ENCODE measurements at regions not wholly inside any gene's neighbourhood (a gene's known extent, or its start where the extent isn't known, plus 50 kb on each side); places are given as distances from the start of the nearest gene placed in this dataset.

DNA sequence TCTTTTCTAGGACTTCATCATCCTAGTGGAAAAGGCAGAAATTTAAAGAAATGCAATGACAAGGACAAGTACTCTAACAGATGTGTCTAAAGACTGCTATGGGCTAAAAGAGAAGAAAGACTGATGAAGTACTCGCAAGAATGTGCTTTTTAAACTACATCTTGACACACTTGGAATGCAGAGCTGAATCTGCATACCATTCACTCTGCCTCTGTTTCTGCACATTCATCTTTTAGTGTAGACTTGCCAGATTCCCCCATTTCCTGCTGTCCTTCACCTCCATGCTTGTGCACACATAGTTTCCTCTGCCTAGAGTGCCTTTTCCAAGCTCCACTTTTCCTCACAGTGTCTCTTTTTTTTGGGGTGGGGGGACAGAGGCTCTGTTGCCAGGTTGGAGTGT lies 239.0 kb upstream of the CCDC179 start:
- TF ChIP-seq, protein P1, sequence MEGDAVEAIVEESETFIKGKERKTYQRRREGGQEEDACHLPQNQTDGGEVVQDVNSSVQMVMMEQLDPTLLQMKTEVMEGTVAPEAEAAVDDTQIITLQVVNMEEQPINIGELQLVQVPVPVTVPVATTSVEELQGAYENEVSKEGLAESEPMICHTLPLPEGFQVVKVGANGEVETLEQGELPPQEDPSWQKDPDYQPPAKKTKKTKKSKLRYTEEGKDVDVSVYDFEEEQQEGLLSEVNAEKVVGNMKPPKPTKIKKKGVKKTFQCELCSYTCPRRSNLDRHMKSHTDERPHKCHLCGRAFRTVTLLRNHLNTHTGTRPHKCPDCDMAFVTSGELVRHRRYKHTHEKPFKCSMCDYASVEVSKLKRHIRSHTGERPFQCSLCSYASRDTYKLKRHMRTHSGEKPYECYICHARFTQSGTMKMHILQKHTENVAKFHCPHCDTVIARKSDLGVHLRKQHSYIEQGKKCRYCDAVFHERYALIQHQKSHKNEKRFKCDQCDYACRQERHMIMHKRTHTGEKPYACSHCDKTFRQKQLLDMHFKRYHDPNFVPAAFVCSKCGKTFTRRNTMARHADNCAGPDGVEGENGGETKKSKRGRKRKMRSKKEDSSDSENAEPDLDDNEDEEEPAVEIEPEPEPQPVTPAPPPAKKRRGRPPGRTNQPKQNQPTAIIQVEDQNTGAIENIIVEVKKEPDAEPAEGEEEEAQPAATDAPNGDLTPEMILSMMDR (IDR thresholded peaks at IDR 0.05) = no peak
- TF ChIP-seq POLR2A (IDR thresholded peaks at IDR 0.05) = no peak
